Esophagus muscularis mucosa (tissue), 4 donors: ENCODE measurements at regions not wholly inside any gene's neighbourhood (a gene's known extent, or its start where the extent isn't known, plus 50 kb on each side); places are given as distances from the start of the nearest gene placed in this dataset.

Experiments
- DNase-seq: peaks from one replicate; pipeline ENCODE4 v3.0.0-alpha.2; 2017; ENCODE audit errors: extremely low spot score
- H3K27ac ChIP-seq, 4 donors: fragments of 200-600 bp; sonication (generic); replicated peaks in 1 of 4; 1 replicate in 3 of 4; 2 replicates in 1 of 4; pipeline ENCODE4 v1.5.1; 2016 to 2019; ENCODE audit warnings: mild to moderate bottlenecking in 1 of 4
- H3K27me3 ChIP-seq, 4 donors: fragments of 200-600 bp; sonication (generic); one replicate each; pipeline versions ENCODE4 v1.5.1 to v1.6.0; 2016 to 2019
- H3K36me3 ChIP-seq, 4 donors: fragments of 200-600 bp; sonication (generic); one replicate each; pipeline ENCODE4 v1.5.1; 2016 to 2019
- H3K4me1 ChIP-seq, 4 donors: fragments of 200-600 bp; sonication (generic); one replicate each; pipeline ENCODE4 v1.5.1; 2016 to 2019
- H3K4me3 ChIP-seq, 4 donors: fragments of 200-600 bp; sonication (generic); 1 replicate in 2 of 4; 2 replicates in 2 of 4; pipeline ENCODE4 v1.5.1; 2016 to 2019; ENCODE audit warnings: mild to moderate bottlenecking in 4 of 4, moderate library complexity in 1 of 4
- H3K9me3 ChIP-seq, 4 donors: fragments of 200-600 bp; sonication (generic); 1 replicate in 3 of 4; 2 replicates in 1 of 4; pipeline ENCODE4 v1.5.1; 2016 to 2019
- CTCF ChIP-seq, 3 experiments: fragments of 200-600 bp in 2 of 3; fragments of 450-650 bp in 1 of 3; sonication (generic) in 2 of 3; IDR thresholded peaks; one replicate each; pipeline ENCODE4 v1.5.1; 2017 to 2019; ENCODE audit warnings: antibody characterized with exemption in 3 of 3, mild to moderate bottlenecking in 2 of 3, moderate library complexity in 1 of 3
- EP300 ChIP-seq: sonication (generic); formaldehyde crosslinking; IDR thresholded peaks from one replicate; pipeline ENCODE4 v1.6.1; 2017; ENCODE audit warnings: antibody characterized with exemption
- POLR2A ChIP-seq: fragments of 450-650 bp; IDR thresholded peaks from one replicate; pipeline ENCODE4 v1.6.1; 2017; ENCODE audit warnings: antibody characterized with exemption, moderate library complexity, mild to moderate bottlenecking, low read depth
- POLR2AphosphoS5 ChIP-seq, 2 donors: sonication (generic); formaldehyde crosslinking; IDR thresholded peaks; one replicate each; pipeline ENCODE4 v1.6.1; 2017; ENCODE audit warnings: antibody characterized with exemption in 2 of 2
- WGBS: methylation state at CpG from one replicate; pipeline ENCODE4 v1.1.5; 2018; 5-methylcytosine and 5-hydroxymethylcytosine counted together
- intact Hi-C: fragments of 100-400 bp; cut with DNase I; formaldehyde crosslinking; loops from one replicate; pipeline ENCODE4 v1.15.1; 2023

- Histone ChIP-seq H3K4me3 (no peak overlapping the region), H3K27ac (no peak overlapping the region), H3K27me3 (no peaks in the 10 kb centered on the region), H3K36me3 (no peaks in the 10 kb centered on the region), H3K9me3 (no peaks in the 10 kb centered on the region), H3K4me1 (peaks cover 19 to 26% (median 21%) of the 10 kb centered on the region in 4 donors)
- no peak for DNase-seq
- 97% methylated on average over 4 of the region's 4 CpGs for WGBS
- TF ChIP-seq POLR2A (no peak), CTCF (IDR thresholded peaks at IDR 0.05) (no peak), EP300 (no peak), POLR2AphosphoS5 (IDR thresholded peaks at IDR 0.05) (no peak)
- intact Hi-C loops: no loop called here
These were observed 482.8 kb upstream of the ZMIZ1 start for GRCh38 chr10:78585952-78586351.

GRCh38 chr10:78588194-78588811 is 480.5 kb upstream of the ZMIZ1 start:
- H3K27ac ChIP-seq: peak overlapping the region; percentile 45 to 69 (median 58)
- H3K9me3 ChIP-seq: no peaks in the 10 kb centered on the region
- no peak overlapping the region for H3K4me3 ChIP-seq
- no peaks in the 10 kb centered on the region for H3K27me3 ChIP-seq
- no peak for DNase-seq
- peaks cover 19 to 26% (median 21%) of the 10 kb centered on the region in 4 donors for H3K4me1 ChIP-seq
- WGBS: 47% methylated on average over 9 of the region's 9 CpGs
- intact Hi-C loops: no loop called here
- peak; percentile 47 to 84 for TF ChIP-seq POLR2AphosphoS5 (IDR thresholded peaks at IDR 0.05)
- no peak for TF ChIP-seq POLR2A
- TF ChIP-seq EP300: no peak
- no peaks in the 10 kb centered on the region for H3K36me3 ChIP-seq

GRCh38 chr10:78589687-78590086 is 479.1 kb upstream of the ZMIZ1 start:
- intact Hi-C loops: no loop called here
- 97% methylated on average over 3 of the region's 3 CpGs for WGBS
- H3K4me3 ChIP-seq: no peak overlapping the region

DNA sequence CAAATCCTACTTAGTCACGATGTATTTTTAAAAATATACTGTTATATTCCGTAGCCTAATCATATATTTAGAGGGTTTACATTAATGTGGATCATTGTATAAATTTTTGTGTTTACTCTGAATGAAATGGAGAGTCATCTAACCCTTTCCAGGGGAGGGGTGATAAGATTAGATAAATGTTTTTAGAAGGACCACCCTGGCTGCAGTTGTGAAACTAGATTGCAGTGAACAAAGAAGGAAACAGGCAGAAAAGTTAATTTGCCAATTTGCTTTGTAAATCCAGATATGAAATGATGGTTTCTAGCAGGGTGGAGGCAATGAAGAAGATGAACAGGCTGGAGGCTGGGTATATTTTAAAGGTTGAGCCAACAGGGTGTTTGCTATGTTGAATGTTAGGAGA is 477.7 kb upstream of the ZMIZ1 start:
- H3K27ac ChIP-seq: no peak overlapping the region
- no peak for DNase-seq
- peaks cover 19 to 24% (median 20%) of the 10 kb centered on the region in 4 donors for H3K4me1 ChIP-seq
- WGBS: 98% methylated on average over 2 of the region's 2 CpGs
- intact Hi-C loops: no loop called here
- H3K27me3 ChIP-seq: no peaks in the 10 kb centered on the region
- no peaks in the 10 kb centered on the region for H3K36me3 ChIP-seq
- no peak overlapping the region for H3K4me3 ChIP-seq
- no peaks in the 10 kb centered on the region for H3K9me3 ChIP-seq
- TF ChIP-seq POLR2AphosphoS5 (IDR thresholded peaks at IDR 0.05) (no peak), POLR2A (no peak), CTCF (IDR thresholded peaks at IDR 0.05) (no peak), EP300 (no peak)

More at GRCh38 chr10:78589687-78590086, 479.1 kb upstream of the ZMIZ1 start:
- H3K9me3 ChIP-seq: no peaks in the 10 kb centered on the region
- no peaks in the 10 kb centered on the region for H3K27me3 ChIP-seq
- H3K4me1 ChIP-seq: peaks cover 19 to 22% (median 21%) of the 10 kb centered on the region in 4 donors
- no peak for DNase-seq
- no peak for TF ChIP-seq EP300
- TF ChIP-seq POLR2A: no peak
- no peak for TF ChIP-seq CTCF (IDR thresholded peaks at IDR 0.05)
- no peak for TF ChIP-seq POLR2AphosphoS5 (IDR thresholded peaks at IDR 0.05)
- no peaks in the 10 kb centered on the region for H3K36me3 ChIP-seq
- H3K27ac ChIP-seq: no peak overlapping the region

DNA sequence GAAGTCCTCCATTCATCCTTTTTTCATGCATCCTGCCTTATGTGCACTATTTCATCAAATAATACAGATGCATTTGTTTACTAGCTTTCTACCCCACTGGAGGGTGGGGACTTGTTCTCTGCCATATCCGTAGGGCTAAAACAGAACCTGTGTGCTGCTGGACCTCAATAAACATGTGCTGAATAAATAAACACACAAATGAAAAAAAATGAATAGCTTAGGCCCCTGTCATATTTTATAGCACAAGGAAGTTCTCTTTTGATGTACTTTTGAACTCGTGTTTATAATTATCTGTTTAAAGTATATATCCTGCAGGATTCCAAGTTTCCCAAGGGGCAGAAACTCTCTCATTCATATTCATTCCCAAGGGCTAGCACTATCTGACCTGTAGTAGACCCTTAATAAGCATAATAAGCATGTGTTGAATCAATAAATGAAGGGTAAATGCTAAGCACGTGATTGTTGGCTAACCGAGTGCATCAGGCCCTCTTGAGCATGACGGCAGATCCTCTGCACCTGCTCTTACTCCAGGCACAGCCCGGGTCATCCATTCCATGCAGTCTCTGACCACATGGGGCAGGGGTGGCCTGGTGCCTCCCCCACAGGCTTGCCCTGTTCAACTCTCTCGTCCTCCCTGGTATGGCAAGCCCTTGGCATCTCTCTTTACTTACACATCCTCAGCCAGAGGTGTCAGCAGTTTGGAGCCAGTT is 474.1 kb upstream of the ZMIZ1 start:
- DNase-seq: no peak
- Histone ChIP-seq H3K4me1 (peaks cover 0 to 8% (median 2%) of the 10 kb centered on the region in 4 donors), H3K27ac (no peak overlapping the region), H3K36me3 (no peaks in the 10 kb centered on the region), H3K27me3 (no peaks in the 10 kb centered on the region), H3K4me3 (no peak overlapping the region), H3K9me3 (no peaks in the 10 kb centered on the region)
- 69% methylated on average over 6 of the region's 7 CpGs for WGBS
- TF ChIP-seq POLR2A: no peak
- intact Hi-C loops: no loop called here
